ELR (cell line): ENCODE measurements at regions not wholly inside any gene's neighbourhood (a gene's known extent, or its start where the extent isn't known, plus 50 kb on each side); places are given as distances from the start of the nearest gene placed in this dataset.

Experiments
- DNase-seq: peaks from one replicate; pipeline ENCODE4 v3.0.0-alpha.2; 2015; ENCODE audit warnings: low read depth

GRCh38 chr15:35596285-35596684 is 50.3 kb upstream of the DPH6 start:
- no peak for DNase-seq

GRCh38 chr15:35602836-35603235 is 56.9 kb upstream of the DPH6 start:
- DNase-seq: no peak

- DNase-seq: peak; percentile 15
Measured at GRCh38 chr15:35603301-35603700, 57.3 kb upstream of the DPH6 start.

GRCh38 chr15:35603856-35604255 is 57.9 kb upstream of the DPH6 start:
- no peak for DNase-seq

GRCh38 chr15:35605764-35606449 is 59.9 kb upstream of the DPH6 start:
- no peak for DNase-seq

- DNase-seq: no peak
Measured at GRCh38 chr15:35606450-35606779, 60.5 kb upstream of the DPH6 start.

- no peak for DNase-seq
Measured at GRCh38 chr15:35616498-35617271, 70.7 kb upstream of the DPH6 start.

- no peak for DNase-seq
Measured at GRCh38 chr15:35618260-35619188, 72.6 kb upstream of the DPH6 start.

GRCh38 chr15:35622641-35623340 is 76.8 kb upstream of the DPH6 start:
- DNase-seq: no peak

- DNase-seq: peak; percentile 11
Measured at GRCh38 chr15:35624881-35625280, 78.9 kb upstream of the DPH6 start.

GRCh38 chr15:35626571-35627318 is 80.8 kb upstream of the DPH6 start:
- DNase-seq: no peak

- DNase-seq: no peak
Measured at GRCh38 chr15:35627696-35628095, 81.7 kb upstream of the DPH6 start.

- DNase-seq: no peak
Measured at GRCh38 chr15:35629766-35630165, 83.8 kb upstream of the DPH6 start.

- no peak for DNase-seq
Measured at GRCh38 chr15:35630532-35630931, 84.6 kb upstream of the DPH6 start.

GRCh38 chr15:35630985-35631384 is 85.0 kb upstream of the DPH6 start:
- no peak for DNase-seq

GRCh38 chr15:35633677-35634076 is 87.7 kb upstream of the DPH6 start:
- DNase-seq: no peak

GRCh38 chr15:35646790-35647189 is 100.8 kb upstream of the DPH6 start:
- DNase-seq: no peak

GRCh38 chr15:35647303-35647702 is 101.3 kb upstream of the DPH6 start:
- DNase-seq: no peak

GRCh38 chr15:35648941-35649340 is 103.0 kb upstream of the DPH6 start:
- no peak for DNase-seq

- no peak for DNase-seq
Measured at GRCh38 chr15:35649575-35649974, 103.6 kb upstream of the DPH6 start.

- DNase-seq: no peak
Measured at GRCh38 chr15:35654332-35654731, 108.4 kb upstream of the DPH6 start.
